ENCODE measurements at regions not wholly inside any gene's neighbourhood (a gene's known extent, or its start where the extent isn't known, plus 50 kb on each side); places are given as distances from the start of the nearest gene placed in this dataset.

GRCh38 chr12:85572956-85573355 lies 263.3 kb downstream of the RASSF9 start:
- Histone ChIP-seq H3K27me3 (replicated peaks) (no peaks in the 10 kb centered on the region), H3K36me3 (replicated peaks) (no peaks in the 10 kb centered on the region), H3K4me3 (ENCODE audit: low read depth, low read length) (no peak overlapping the region), H3K27ac (no peak overlapping the region)
- DNase-seq: no peak
- in situ Hi-C loops (cut with HindIII; ENCODE audit: low pct_ligation_motif_present, low sequenced_read_pairs): no loop called here
- TF ChIP-seq CTCF (IDR thresholded peaks at IDR 0.05; ENCODE audit: low read depth, low read length, missing control alignments): no peak

GRCh38 chr12:85573635-85574214 lies 262.5 kb downstream of the RASSF9 start:
- H3K27me3 ChIP-seq (replicated peaks): no peaks in the 10 kb centered on the region
- no peak overlapping the region for H3K27ac ChIP-seq
- no peak overlapping the region for H3K4me3 ChIP-seq (ENCODE audit: low read depth, low read length)
- TF ChIP-seq CTCF (IDR thresholded peaks at IDR 0.05; ENCODE audit: low read depth, low read length, missing control alignments): no peak
- no peaks in the 10 kb centered on the region for H3K36me3 ChIP-seq (replicated peaks)
- in situ Hi-C loops (cut with HindIII; ENCODE audit: low pct_ligation_motif_present, low sequenced_read_pairs): no loop called here
- no peak for DNase-seq

DNA sequence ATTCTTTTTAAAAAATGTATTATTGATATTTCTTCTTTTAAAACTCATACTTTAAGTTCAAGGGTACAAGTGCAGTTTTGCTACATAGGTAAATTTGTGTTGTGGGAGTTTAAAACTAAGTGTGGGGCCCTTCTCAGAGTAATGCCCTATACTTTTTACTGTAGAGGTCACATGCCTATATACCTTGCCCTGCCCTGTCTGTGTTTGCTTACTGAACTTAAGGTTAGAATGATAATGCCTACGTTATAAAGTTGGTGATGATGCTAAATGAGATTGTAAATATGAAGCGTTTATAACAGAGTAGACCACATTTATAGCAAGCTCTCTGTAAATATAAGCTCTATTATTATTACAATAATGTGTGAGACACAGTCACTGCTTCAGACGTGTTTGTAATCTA lies 261.9 kb downstream of the RASSF9 start:
- no peak overlapping the region for H3K27ac ChIP-seq
- no peak for TF ChIP-seq CTCF (IDR thresholded peaks at IDR 0.05; ENCODE audit: low read depth, low read length, missing control alignments)
- H3K36me3 ChIP-seq (replicated peaks): no peaks in the 10 kb centered on the region
- no peaks in the 10 kb centered on the region for H3K27me3 ChIP-seq (replicated peaks)
- DNase-seq: no peak
- no peak overlapping the region for H3K4me3 ChIP-seq (ENCODE audit: low read depth, low read length)
- in situ Hi-C loops (cut with HindIII; ENCODE audit: low pct_ligation_motif_present, low sequenced_read_pairs): no loop called here

DNA sequence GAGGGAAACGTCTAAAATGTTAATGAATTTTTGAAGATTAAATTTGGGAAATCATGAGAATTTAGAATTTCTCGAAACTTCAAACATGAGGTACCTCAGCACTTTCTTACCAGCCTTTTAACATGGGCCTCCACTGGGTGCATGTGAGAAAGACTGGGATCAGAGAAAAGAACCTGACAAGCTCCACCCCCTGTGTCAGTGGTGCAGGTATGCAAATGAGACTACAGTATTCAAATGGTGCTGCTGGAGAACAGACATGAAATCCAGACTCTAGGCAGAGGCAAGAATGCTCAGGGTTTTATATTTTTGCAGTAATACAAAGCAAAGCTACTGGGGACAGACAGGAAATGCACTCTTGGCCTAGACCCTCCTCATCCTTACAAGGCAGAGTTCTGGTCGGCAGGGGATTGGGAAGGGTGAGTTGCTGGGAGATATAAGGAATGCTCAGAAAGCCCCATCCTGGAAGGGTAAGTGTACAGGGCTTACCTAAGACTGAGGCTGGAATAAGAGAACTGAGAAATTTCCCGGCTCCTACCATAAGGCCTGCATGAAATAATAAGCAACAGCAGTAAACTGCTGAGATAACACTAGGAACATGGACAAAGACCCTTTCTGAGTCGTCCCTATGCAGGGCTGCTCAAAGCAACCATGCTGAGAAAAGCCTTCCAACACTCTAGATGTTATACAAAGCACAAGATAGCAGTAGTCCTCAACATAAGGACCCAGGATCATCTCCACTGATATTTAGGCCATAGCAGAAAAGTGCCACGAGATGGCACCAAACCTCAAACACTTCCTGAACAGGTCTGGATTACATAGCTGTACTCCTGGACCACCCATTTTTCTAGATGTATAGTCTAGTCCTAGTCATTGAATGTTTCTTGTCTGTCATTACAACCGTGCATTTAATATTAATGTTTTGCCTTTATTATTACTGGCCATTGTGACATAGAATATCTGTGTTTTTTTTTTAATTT lies 260.8 kb downstream of the RASSF9 start:
- Histone ChIP-seq H3K4me3 (ENCODE audit: low read depth, low read length) (no peak overlapping the region), H3K27me3 (replicated peaks) (no peaks in the 10 kb centered on the region), H3K27ac (no peak overlapping the region), H3K36me3 (replicated peaks) (no peaks in the 10 kb centered on the region)
- in situ Hi-C loops (cut with HindIII; ENCODE audit: low pct_ligation_motif_present, low sequenced_read_pairs): no loop called here
- peak; percentile 77 for DNase-seq
- peak; percentile 83 for TF ChIP-seq CTCF (IDR thresholded peaks at IDR 0.05; ENCODE audit: low read depth, low read length, missing control alignments)

DNA sequence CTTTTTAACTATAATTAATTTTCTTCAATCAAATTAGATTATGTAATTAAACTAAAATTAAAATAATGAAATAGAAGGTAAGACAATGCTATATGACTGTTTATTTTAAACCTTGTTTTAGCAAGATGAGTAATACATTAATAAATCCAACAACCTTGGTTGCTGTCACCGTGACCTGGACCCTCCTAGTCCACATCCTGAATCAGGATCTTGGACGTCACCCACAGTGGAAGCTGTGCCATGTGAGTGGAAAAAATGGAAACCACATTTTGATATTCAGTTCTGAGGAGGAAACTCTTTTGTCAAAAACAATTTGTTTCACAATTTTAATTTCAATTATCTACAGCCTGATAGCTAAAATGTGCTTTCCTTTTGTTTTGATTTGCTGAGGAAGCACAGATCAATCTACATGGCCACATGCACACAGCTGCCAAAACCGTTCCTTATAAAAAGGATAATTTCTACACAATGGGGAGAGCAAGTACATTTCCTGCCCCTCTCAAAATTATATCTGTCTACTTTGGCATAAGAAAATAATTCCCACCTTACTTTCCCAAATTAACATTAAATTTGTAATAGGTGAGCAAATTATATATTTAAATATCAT lies 255.5 kb downstream of the RASSF9 start:
- Histone ChIP-seq H3K36me3 (replicated peaks) (no peaks in the 10 kb centered on the region), H3K27me3 (replicated peaks) (no peaks in the 10 kb centered on the region), H3K27ac (no peak overlapping the region), H3K4me3 (ENCODE audit: low read depth, low read length) (no peak overlapping the region)
- TF ChIP-seq CTCF (IDR thresholded peaks at IDR 0.05; ENCODE audit: low read depth, low read length, missing control alignments): no peak
- DNase-seq: no peak
- in situ Hi-C loops (cut with HindIII; ENCODE audit: low pct_ligation_motif_present, low sequenced_read_pairs): no loop called here

Data from brain microvascular endothelial cell (primary cell).